NCI-H2029 treated with DMSO at 0.1 percent for 48 hours (cell line): ENCODE measurements at regions not wholly inside any gene's neighbourhood (a gene's known extent, or its start where the extent isn't known, plus 50 kb on each side); places are given as distances from the start of the nearest gene placed in this dataset.
"Not testable (repeated sequence)": the region's sequence is repeated elsewhere in the genome, so short reads cannot be mapped to it uniquely, and the experiment has no call there.

Experiments used
- DNase-seq: peaks from one replicate; lab custom pipeline; 2025; lab: John Stamatoyannopoulos, UW

- no peak for DNase-seq
Measured at GRCh38 chr9:110025551-110026170, 182.3 kb downstream of the C9orf152 start.

DNA sequence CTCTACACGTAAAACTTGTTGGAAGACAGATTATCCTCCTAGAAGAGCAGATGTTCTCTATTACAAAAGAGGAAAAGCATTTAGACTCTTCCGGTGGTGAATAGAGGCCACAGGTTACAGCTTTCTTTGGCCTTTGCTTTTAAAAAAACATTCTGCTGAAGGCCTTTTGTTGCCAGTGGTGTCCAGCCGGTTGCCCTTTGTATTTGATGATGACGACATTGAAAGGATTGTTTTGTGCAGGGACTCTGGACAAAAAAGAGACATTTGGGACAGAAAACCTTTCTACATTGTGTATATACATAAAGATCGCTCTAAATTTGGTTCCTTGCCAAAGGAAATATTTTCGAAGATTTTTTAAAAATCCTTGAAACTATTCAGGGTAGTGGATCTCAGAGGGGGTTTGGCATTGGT, 180.3 kb downstream of the C9orf152 start:
- DNase-seq = no peak

DNA sequence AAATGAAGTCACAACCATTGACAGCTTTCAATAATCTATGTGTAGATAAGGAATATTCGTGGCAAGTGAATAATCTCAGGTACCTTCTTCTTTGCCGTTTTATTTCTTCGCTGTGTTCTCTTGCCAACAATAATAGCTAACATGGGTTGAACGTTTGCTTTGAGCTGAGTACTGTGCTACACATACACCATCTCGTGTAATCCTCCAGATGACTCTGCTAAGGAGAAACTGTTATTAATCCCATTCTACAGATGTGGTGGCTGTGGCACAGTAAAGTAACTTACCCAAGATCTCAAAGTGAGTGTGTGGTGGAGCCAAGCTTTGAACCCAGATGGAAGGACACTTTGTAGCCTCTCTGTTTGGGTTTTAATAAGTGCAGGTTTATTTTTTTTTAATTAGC, 179.7 kb downstream of the C9orf152 start:
- no peak for DNase-seq

- no peak for DNase-seq
Measured at GRCh38 chr9:110028676-110029075, 179.3 kb downstream of the C9orf152 start.

DNA sequence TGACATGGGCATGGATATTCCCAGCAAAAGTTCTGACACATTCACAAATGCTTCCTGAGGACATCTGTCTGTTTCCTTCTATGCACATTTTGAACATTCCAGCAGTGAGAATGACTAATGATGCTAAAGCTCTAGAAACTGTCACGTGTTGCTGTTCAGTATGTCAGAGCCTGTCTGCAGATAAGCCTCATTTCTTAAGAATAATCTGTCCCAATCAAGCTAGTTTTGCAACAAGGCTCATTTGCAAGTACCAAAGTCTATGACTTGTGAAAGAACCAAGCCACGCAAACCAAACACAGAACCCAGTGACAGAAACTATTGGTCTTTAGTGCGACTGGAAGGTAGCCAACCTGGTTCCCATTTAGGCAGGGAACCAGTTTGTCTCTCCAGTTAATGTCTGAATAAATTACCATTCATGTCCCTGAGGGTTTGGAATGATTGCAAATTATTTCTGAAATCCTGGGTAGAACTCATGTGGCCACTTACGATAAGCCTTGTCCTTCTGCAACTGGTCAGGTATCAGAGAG, 178.5 kb downstream of the C9orf152 start:
- DNase-seq = no peak

DNA sequence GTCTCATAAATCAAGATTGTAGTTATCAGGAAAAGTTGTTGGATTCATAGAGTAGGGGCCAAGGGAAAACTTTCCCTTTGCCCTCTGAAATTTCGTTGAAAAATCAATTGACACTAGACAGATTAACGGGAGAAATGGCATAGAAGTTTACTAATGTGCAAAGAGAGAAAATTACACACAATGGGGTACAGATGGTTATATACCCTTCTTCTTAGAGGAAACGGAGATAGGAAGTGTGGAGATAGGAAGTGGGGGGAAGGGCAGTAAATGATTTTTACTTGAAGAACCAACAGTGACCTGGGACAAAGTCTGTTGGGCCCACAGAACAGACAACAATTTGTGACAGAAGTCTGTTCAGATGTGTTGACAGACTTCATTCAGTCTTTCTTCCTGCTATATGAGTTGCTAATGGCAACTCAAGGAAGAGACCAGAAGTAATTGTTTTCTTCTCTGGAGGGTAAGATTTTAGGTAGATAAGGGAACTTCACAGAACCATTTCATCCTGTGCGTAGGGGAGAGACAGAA, 177.9 kb downstream of the C9orf152 start:
- no peak for DNase-seq

GRCh38 chr9:110030632-110031031, 177.3 kb downstream of the C9orf152 start:
- no peak for DNase-seq

- DNase-seq = no peak
Measured at GRCh38 chr9:110031511-110032173, 176.3 kb downstream of the C9orf152 start.

- not testable (repeated sequence) for DNase-seq
Measured at GRCh38 chr9:110032532-110032931, 175.4 kb downstream of the C9orf152 start.

DNA sequence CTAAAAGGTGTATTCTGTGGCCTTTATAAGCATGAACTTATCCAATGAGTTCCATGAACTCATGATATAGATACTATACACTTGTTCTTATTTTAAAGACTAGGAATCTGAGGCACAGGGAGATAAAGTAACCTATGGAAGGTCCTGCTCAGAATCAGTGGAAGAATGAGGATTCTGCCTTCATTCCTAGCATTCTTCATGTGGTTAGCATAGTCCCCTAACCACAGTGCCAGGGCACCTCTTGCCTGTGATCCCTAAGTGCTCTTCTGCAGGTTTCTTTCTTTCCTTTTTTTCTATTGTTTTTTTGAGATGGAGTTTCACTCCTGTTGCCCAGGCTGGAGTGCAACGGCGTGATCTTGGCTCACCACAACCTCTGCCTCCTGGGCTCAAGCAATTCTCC, 174.1 kb downstream of the C9orf152 start:
- DNase-seq = no peak

- peak; percentile 70 for DNase-seq
Measured at GRCh38 chr9:110036286-110036685, 171.7 kb downstream of the C9orf152 start.

DNA sequence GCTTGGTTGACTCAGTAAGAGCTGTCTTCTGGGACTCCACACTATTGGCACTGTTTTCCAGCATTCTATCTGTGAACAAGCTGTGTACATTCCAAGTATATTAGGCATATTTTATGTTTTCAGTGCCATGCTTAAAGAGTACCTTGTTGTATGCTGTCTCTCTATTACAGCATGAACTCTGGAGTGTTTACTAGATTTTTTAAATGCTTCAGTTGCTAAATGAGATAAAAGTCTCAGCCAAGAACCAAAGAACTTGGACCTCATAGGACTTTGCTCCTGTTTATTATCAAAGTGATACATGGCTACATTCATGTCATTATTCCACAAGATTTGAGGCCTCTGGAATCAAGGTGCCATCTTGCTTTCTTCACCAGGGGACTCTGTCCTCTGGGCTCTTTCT, 167.2 kb downstream of the C9orf152 start:
- DNase-seq = no peak

DNA sequence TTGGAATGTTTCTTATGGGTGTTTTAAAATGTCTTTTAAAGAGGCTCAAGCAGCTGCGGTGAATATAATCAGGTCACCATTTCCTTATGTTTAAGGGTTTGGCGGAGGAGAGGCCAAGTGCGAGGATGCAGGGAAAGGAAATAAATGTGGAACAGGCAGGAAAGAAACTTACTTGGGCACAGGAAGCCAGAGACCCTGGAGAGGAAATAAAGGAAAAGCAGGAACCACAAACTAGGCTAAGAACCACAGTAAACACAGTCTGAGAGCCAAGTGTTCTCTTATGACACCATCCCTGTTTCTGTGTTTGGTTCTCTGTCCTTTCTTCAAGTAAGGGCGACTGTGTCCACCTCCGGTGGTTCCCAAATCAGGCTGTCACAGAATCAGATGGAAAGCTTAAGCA, 166.5 kb downstream of the C9orf152 start:
- no peak for DNase-seq

DNA sequence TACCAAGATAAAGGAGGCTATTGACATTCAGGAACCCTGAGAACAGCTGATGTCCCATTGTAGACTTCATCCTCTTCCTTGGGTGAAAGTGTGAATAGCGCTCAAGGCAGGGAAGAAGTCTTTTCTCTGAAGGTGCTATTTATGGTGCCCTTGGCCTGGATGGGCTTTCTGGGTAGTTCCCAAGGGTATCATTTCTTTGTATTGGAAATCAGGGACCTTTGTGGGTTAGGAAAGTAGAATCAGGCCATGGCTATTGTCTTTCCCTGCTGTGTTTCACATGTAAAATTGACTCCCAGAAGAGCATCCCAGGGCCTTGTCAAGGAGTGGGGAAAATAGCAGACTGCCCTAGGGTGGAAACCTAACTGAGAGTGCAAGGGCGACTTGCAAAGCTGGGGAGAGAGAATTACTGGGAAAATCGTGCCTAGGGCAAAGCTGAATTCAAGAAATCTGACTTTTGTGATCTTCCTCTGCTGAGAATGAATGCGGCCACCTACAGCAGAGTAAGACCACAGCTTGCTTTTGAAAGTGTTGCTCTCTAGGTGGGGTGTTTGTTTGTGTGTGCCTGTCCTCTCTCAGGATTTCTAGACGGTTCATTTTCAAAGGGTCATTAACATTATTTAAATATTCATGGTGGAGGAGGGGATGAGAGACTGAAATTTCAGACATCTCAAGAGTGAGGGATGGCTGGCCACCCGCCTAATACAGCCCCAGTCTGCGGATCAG, 160.6 kb downstream of the C9orf152 start:
- no peak for DNase-seq

DNA sequence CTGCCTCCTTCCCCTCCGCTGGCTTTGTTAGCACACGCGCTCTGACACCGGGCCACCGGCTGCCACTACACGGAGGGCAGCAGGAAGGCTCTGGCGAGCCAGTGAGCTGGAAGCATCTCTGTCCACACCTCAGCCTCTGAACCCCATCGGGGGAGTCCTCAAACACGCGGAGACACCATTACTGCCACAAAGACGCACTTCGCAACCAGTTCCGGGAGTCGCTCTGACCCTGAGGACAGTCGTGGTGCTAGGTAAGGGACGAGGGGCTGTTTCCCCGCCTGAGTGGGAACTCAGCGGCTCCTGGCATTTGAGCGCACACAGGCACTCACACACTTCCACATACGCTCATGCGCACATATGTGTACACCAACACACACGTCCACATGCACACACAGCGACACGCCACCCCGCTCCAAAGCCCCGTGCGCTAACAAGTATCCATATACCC, 160.0 kb downstream of the C9orf152 start:
- no peak for DNase-seq

- DNase-seq = peak; percentile 29
Measured at GRCh38 chr9:110048403-110048975, 159.5 kb downstream of the C9orf152 start.

GRCh38 chr9:110048976-110049698, 158.8 kb downstream of the C9orf152 start:
- DNase-seq = no peak

DNA sequence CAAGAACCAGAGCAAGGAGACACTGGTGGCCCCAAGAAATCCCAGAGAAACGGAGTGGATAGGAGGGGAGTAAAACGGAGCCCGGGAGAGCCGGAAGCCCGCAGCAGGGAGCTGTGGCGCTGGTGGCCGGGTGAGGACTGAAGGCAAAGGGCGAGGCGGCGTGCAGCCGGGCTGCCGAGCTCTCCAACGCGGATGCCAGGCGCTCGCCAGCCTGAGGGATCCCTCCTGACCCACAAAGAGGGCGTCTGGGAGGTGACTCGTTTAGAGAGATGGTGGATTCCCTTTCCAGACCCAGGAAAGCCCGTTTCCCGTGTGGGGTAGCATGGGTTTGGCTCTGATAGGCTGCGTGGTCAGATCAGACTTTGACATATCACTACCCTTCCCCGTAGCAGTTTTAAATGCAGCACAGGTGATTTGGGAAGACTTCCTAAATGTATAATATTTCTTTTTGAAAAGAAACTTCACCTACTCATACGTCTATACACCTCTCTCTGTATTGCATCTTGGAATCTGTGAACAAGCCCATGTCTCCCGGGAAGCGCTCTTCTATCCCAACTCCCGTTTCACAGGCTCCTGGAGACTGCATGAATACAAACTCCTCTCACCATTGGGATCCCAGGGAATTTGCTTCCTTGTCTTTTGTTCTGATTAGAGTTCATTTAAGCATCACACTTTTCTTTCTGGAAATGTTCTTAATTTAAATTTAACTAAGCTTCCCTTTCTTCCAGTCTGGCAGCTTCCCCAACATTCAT, 158.1 kb downstream of the C9orf152 start:
- DNase-seq = peak; percentile 18

DNA sequence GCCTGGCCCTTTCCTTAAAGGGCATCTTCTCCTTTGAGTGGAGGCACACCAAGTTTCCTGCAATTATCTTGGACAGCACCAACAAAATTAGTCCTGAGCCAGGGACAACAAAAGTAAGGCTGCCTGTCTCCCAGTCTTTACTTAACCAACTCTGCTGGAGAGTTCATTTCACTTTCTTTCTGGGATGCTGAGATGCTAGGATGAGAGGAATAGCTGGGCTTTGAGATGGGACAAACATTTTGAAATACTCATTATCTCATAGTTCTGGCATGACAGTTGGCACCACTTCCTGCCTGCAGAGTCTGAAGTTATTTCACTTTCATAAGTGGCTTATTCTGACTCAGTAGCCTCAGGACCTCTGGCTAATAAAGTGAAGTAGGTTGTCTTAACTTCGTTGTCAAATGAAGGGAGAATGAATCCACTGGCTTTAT, 157.0 kb downstream of the C9orf152 start:
- DNase-seq = no peak

- DNase-seq = no peak
Measured at GRCh38 chr9:110056062-110056461, 151.9 kb downstream of the C9orf152 start.
